ENCODE measurements at regions not wholly inside any gene's neighbourhood (a gene's known extent, or its start where the extent isn't known, plus 50 kb on each side); places are given as distances from the start of the nearest gene placed in this dataset.

- DNase-seq (ENCODE audit: extremely low spot score): no peak
- ChIA-PET POLR2A (no interaction called here), CTCF (no interaction called here)
- TF ChIP-seq ELF4 (IDR thresholded peaks at IDR 0.05): no peak
- no peak for TF ChIP-seq HDGF (IDR thresholded peaks at IDR 0.05; ENCODE audit: borderline replicate concordance)
- TF ChIP-seq FOXM1 (IDR thresholded peaks at IDR 0.05; ENCODE audit: borderline replicate concordance): no peak
Measured at GRCh38 chr1:209376774-209377173, 206.7 kb upstream of the CAMK1G start.

GRCh38 chr1:209377995-209378394 lies 205.5 kb upstream of the CAMK1G start:
- CTCF ChIA-PET: no interaction called here
- POLR2A ChIA-PET: no interaction called here
- no peak for DNase-seq (ENCODE audit: extremely low spot score)
- TF ChIP-seq FOXK2 (IDR thresholded peaks at IDR 0.05) (no peak), SUZ12 (IDR thresholded peaks at IDR 0.05) (no peak), FOXA1 (IDR thresholded peaks at IDR 0.05) (no peak), ARNT (IDR thresholded peaks at IDR 0.05) (no peak), NFRKB (IDR thresholded peaks at IDR 0.05) (no peak), SP1 (IDR thresholded peaks at IDR 0.05) (no peak), L3MBTL2 (conservative IDR thresholded peaks at IDR 0.05) (no peak), FOXM1 (IDR thresholded peaks at IDR 0.05; ENCODE audit: borderline replicate concordance) (no peak), LEF1 (IDR thresholded peaks at IDR 0.05; ENCODE audit: borderline replicate concordance) (no peak), BHLHE40 (IDR thresholded peaks at IDR 0.05; ENCODE audit: borderline replicate concordance) (no peak), PKNOX1 (IDR thresholded peaks at IDR 0.05) (no peak), CTBP1 (IDR thresholded peaks at IDR 0.05; ENCODE audit: borderline replicate concordance) (no peak), TARDBP (IDR thresholded peaks at IDR 0.05) (no peak), HDGF (IDR thresholded peaks at IDR 0.05; ENCODE audit: borderline replicate concordance) (no peak), ELF4 (IDR thresholded peaks at IDR 0.05) (no peak), ZNF384 (IDR thresholded peaks at IDR 0.05) (no peak)

GRCh38 chr1:209379280-209379679 lies 204.2 kb upstream of the CAMK1G start:
- ChIA-PET CTCF (no interaction called here), POLR2A (no interaction called here)
- TF ChIP-seq LEF1 (IDR thresholded peaks at IDR 0.05; ENCODE audit: borderline replicate concordance): no peak
- no peak for TF ChIP-seq FOXA1 (IDR thresholded peaks at IDR 0.05)
- no peak for TF ChIP-seq CTBP1 (IDR thresholded peaks at IDR 0.05; ENCODE audit: borderline replicate concordance)
- no peak for TF ChIP-seq PKNOX1 (IDR thresholded peaks at IDR 0.05)
- no peak for TF ChIP-seq HDGF (IDR thresholded peaks at IDR 0.05; ENCODE audit: borderline replicate concordance)
- no peak for TF ChIP-seq TARDBP (IDR thresholded peaks at IDR 0.05)
- TF ChIP-seq NFRKB (IDR thresholded peaks at IDR 0.05): no peak
- TF ChIP-seq SUZ12 (IDR thresholded peaks at IDR 0.05): no peak
- no peak for TF ChIP-seq ARNT (IDR thresholded peaks at IDR 0.05)
- DNase-seq (ENCODE audit: extremely low spot score): no peak

GRCh38 chr1:209380420-209380819 lies 203.1 kb upstream of the CAMK1G start:
- DNase-seq (ENCODE audit: extremely low spot score): no peak
- TF ChIP-seq FOXK2 (IDR thresholded peaks at IDR 0.05) (no peak), FOXA1 (IDR thresholded peaks at IDR 0.05) (no peak), FOXM1 (IDR thresholded peaks at IDR 0.05; ENCODE audit: borderline replicate concordance) (no peak), LEF1 (IDR thresholded peaks at IDR 0.05; ENCODE audit: borderline replicate concordance) (no peak), BHLHE40 (IDR thresholded peaks at IDR 0.05; ENCODE audit: borderline replicate concordance) (no peak), NFRKB (IDR thresholded peaks at IDR 0.05) (no peak), ARNT (IDR thresholded peaks at IDR 0.05) (no peak), SP1 (IDR thresholded peaks at IDR 0.05) (no peak), TARDBP (IDR thresholded peaks at IDR 0.05) (no peak), SUZ12 (IDR thresholded peaks at IDR 0.05) (no peak), ELF4 (IDR thresholded peaks at IDR 0.05) (no peak)
- ChIA-PET CTCF (no interaction called here), POLR2A (no interaction called here)

GRCh38 chr1:209382231-209383100 lies 201.0 kb upstream of the CAMK1G start:
- CTCF ChIA-PET: no interaction called here
- POLR2A ChIA-PET: no interaction called here
- DNase-seq (ENCODE audit: extremely low spot score): no peak
- TF ChIP-seq ELF4 (IDR thresholded peaks at IDR 0.05): no peak

GRCh38 chr1:209383422-209383821 lies 200.1 kb upstream of the CAMK1G start:
- CTCF ChIA-PET: no interaction called here

More at GRCh38 chr1:209383422-209383821, 200.1 kb upstream of the CAMK1G start:
- no peak for DNase-seq (ENCODE audit: extremely low spot score)
- TF ChIP-seq PKNOX1 (IDR thresholded peaks at IDR 0.05) (no peak), SP1 (IDR thresholded peaks at IDR 0.05) (no peak), ARNT (IDR thresholded peaks at IDR 0.05) (no peak), HDGF (IDR thresholded peaks at IDR 0.05; ENCODE audit: borderline replicate concordance) (no peak), L3MBTL2 (conservative IDR thresholded peaks at IDR 0.05) (no peak), FOXA1 (IDR thresholded peaks at IDR 0.05) (no peak), FOXK2 (IDR thresholded peaks at IDR 0.05) (no peak), CTBP1 (IDR thresholded peaks at IDR 0.05; ENCODE audit: borderline replicate concordance) (no peak), TARDBP (IDR thresholded peaks at IDR 0.05) (no peak), ELF4 (IDR thresholded peaks at IDR 0.05) (no peak), ZNF384 (IDR thresholded peaks at IDR 0.05) (no peak), NFRKB (IDR thresholded peaks at IDR 0.05) (no peak), FOXM1 (IDR thresholded peaks at IDR 0.05; ENCODE audit: borderline replicate concordance) (no peak), LEF1 (IDR thresholded peaks at IDR 0.05; ENCODE audit: borderline replicate concordance) (no peak)
- POLR2A ChIA-PET: no interaction called here
